GM12891 (cell line): ENCODE measurements at regions not wholly inside any gene's neighbourhood (a gene's known extent, or its start where the extent isn't known, plus 50 kb on each side); places are given as distances from the start of the nearest gene placed in this dataset.

ENCODE experiments used
- PAX5 ChIP-seq: IDR thresholded peaks from 2 replicates; pipeline ENCODE4 v1.6.1; 2011; ENCODE audit warnings: low read length, moderate library complexity, mild to moderate bottlenecking; ENCODE audit not compliant: insufficient read depth, severe bottlenecking
- POLR2A ChIP-seq: IDR thresholded peaks from 2 replicates; pipeline ENCODE4 v1.6.1; 2011; ENCODE audit warnings: low read depth, low read length, control low read depth
- POLR2AphosphoS5 ChIP-seq: IDR thresholded peaks from 2 replicates; pipeline ENCODE4 v1.6.1; 2011; ENCODE audit warnings: low read depth, low read length, control low read depth
- POU2F2 ChIP-seq: IDR thresholded peaks from 2 replicates; pipeline ENCODE4 v1.6.1; 2011; ENCODE audit warnings: low read depth, mild to moderate bottlenecking, control low read depth, low read length, moderate library complexity
- SPI1 ChIP-seq: IDR thresholded peaks from 2 replicates; pipeline ENCODE4 v1.6.1; 2011; ENCODE audit warnings: low read depth, low read length, control low read depth
- TAF1 ChIP-seq: IDR thresholded peaks from 2 replicates; pipeline ENCODE4 v1.6.1; 2011; ENCODE audit warnings: low read depth, low read length, control low read depth

- TF ChIP-seq POLR2A: no peak
- TF ChIP-seq TAF1: no peak
- TF ChIP-seq PAX5: no peak
- TF ChIP-seq SPI1: no peak
- TF ChIP-seq POLR2AphosphoS5: no peak
- no peak for TF ChIP-seq POU2F2
These were observed 104.6 kb upstream of the RSPO3 start for GRCh38 chr6:127013865-127014264.
